IPS DF 6.9 (cell line): ENCODE measurements at regions not wholly inside any gene's neighbourhood (a gene's known extent, or its start where the extent isn't known, plus 50 kb on each side); places are given as distances from the start of the nearest gene placed in this dataset.

Source experiments
- DNase-seq: peaks from one replicate; pipeline ENCODE4 v3.0.0-alpha.2; 2013; ENCODE audit warnings: low read depth, low spot score
- H3K27ac ChIP-seq: one replicate; pipeline ENCODE4 v1.5.1; 2013; ENCODE audit warnings: low read length, control low read depth
- H3K27me3 ChIP-seq: 2 replicates; pipeline ENCODE4 v1.6.1; 2013; ENCODE audit warnings: mild to moderate bottlenecking, low read length; ENCODE audit not compliant: control insufficient read depth, insufficient read depth
- H3K36me3 ChIP-seq: 2 replicates; pipeline ENCODE4 v1.6.1; 2013; ENCODE audit warnings: low read length; ENCODE audit not compliant: control insufficient read depth, insufficient read depth
- H3K4me1 ChIP-seq: 2 replicates; pipeline ENCODE4 v1.6.1; 2013; ENCODE audit warnings: low read length; ENCODE audit not compliant: control insufficient read depth, insufficient read depth
- H3K4me3 ChIP-seq: 2 replicates; pipeline ENCODE4 v1.5.1; 2013; ENCODE audit warnings: mild to moderate bottlenecking, low read length
- H3K9me3 ChIP-seq: 2 replicates; pipeline ENCODE4 v1.6.1; 2013; ENCODE audit warnings: low read length, inconsistent platforms; ENCODE audit not compliant: control insufficient read depth, insufficient read depth
- WGBS: extraction: QIAGEN DNeasy Blood & Tissue Kit; methylation state at CpG from one replicate; pipeline ENCODE4 v1.1.7; 2013; ENCODE audit warnings: mixed read lengths, missing lambda C conversion rate; ENCODE audit not compliant: insufficient read length, insufficient coverage; 5-methylcytosine and 5-hydroxymethylcytosine counted together

GRCh38 chr1:112244131-112244530 lies 151.9 kb upstream of the CTTNBP2NL start:
- H3K27ac ChIP-seq, result no peak overlapping the region
- H3K9me3 ChIP-seq, result no peaks in the 10 kb centered on the region
- no peak for DNase-seq
- no peak overlapping the region for H3K4me3 ChIP-seq
- WGBS, result no CpG with 5 or more reads among the region's 3 CpGs
- H3K36me3 ChIP-seq, result no peaks in the 10 kb centered on the region
- H3K27me3 ChIP-seq, result no peaks in the 10 kb centered on the region
- H3K4me1 ChIP-seq, result peaks cover under 1% of the 10 kb centered on the region; the same call in 1 of the 2 replicates

- no peak overlapping the region for H3K4me3 ChIP-seq
- DNase-seq, result no peak
- no peaks in the 10 kb centered on the region for H3K9me3 ChIP-seq
- H3K4me1 ChIP-seq, result no peaks in the 10 kb centered on the region
- H3K36me3 ChIP-seq, result no peaks in the 10 kb centered on the region
- H3K27me3 ChIP-seq, result no peaks in the 10 kb centered on the region
- no CpG with 5 or more reads among the region's 2 CpGs for WGBS
- H3K27ac ChIP-seq, result no peak overlapping the region
Measured at GRCh38 chr1:112245114-112245513, 150.9 kb upstream of the CTTNBP2NL start.

- no peak overlapping the region for H3K27ac ChIP-seq
- H3K4me3 ChIP-seq, result no peak overlapping the region
- no peaks in the 10 kb centered on the region for H3K27me3 ChIP-seq
- WGBS, result no CpG with 5 or more reads among the region's 2 CpGs
- H3K36me3 ChIP-seq, result no peaks in the 10 kb centered on the region
- H3K9me3 ChIP-seq, result no peaks in the 10 kb centered on the region
- H3K4me1 ChIP-seq, result no peaks in the 10 kb centered on the region
- DNase-seq, result no peak
Measured at GRCh38 chr1:112247036-112247597, 148.9 kb upstream of the CTTNBP2NL start.

- no peaks in the 10 kb centered on the region for H3K27me3 ChIP-seq
- no peaks in the 10 kb centered on the region for H3K36me3 ChIP-seq
- no peak for DNase-seq
- no peaks in the 10 kb centered on the region for H3K4me1 ChIP-seq
- H3K27ac ChIP-seq, result no peak overlapping the region
- H3K9me3 ChIP-seq, result no peaks in the 10 kb centered on the region
- no peak overlapping the region for H3K4me3 ChIP-seq
- WGBS, result no CpG with 5 or more reads among the region's 2 CpGs
Measured at GRCh38 chr1:112247961-112248360, 148.1 kb upstream of the CTTNBP2NL start.

GRCh38 chr1:112250892-112251291 lies 145.1 kb upstream of the CTTNBP2NL start:
- no peaks in the 10 kb centered on the region for H3K4me1 ChIP-seq
- WGBS, result no CpG with 5 or more reads among the region's 2 CpGs
- no peak overlapping the region for H3K4me3 ChIP-seq
- no peaks in the 10 kb centered on the region for H3K36me3 ChIP-seq
- DNase-seq, result no peak
- no peaks in the 10 kb centered on the region for H3K27me3 ChIP-seq
- H3K9me3 ChIP-seq, result no peaks in the 10 kb centered on the region
- no peak overlapping the region for H3K27ac ChIP-seq

GRCh38 chr1:112251766-112252506 lies 144.1 kb upstream of the CTTNBP2NL start:
- Histone ChIP-seq H3K4me3 (no peak overlapping the region), H3K9me3 (no peaks in the 10 kb centered on the region), H3K4me1 (no peaks in the 10 kb centered on the region), H3K27me3 (no peaks in the 10 kb centered on the region), H3K27ac (no peak overlapping the region), H3K36me3 (no peaks in the 10 kb centered on the region)
- DNase-seq, result no peak
- WGBS, result no CpG with 5 or more reads among the region's 6 CpGs

GRCh38 chr1:112253366-112253765 lies 142.6 kb upstream of the CTTNBP2NL start:
- H3K4me1 ChIP-seq, result no peaks in the 10 kb centered on the region
- no peaks in the 10 kb centered on the region for H3K36me3 ChIP-seq
- H3K27me3 ChIP-seq, result no peaks in the 10 kb centered on the region
- no peaks in the 10 kb centered on the region for H3K9me3 ChIP-seq
- no peak overlapping the region for H3K4me3 ChIP-seq
- no peak overlapping the region for H3K27ac ChIP-seq
- no peak for DNase-seq
- no CpG with 5 or more reads among the region's 2 CpGs for WGBS

GRCh38 chr1:112255080-112255479 lies 140.9 kb upstream of the CTTNBP2NL start:
- no peak for DNase-seq
- no peaks in the 10 kb centered on the region for H3K27me3 ChIP-seq
- no peak overlapping the region for H3K27ac ChIP-seq
- no peaks in the 10 kb centered on the region for H3K36me3 ChIP-seq
- WGBS, result no CpG with 5 or more reads among the region's 1 CpG
- H3K9me3 ChIP-seq, result no peaks in the 10 kb centered on the region
- no peaks in the 10 kb centered on the region for H3K4me1 ChIP-seq
- H3K4me3 ChIP-seq, result no peak overlapping the region

- Histone ChIP-seq H3K9me3 (no peaks in the 10 kb centered on the region), H3K27me3 (no peaks in the 10 kb centered on the region), H3K4me3 (no peak overlapping the region), H3K27ac (no peak overlapping the region), H3K4me1 (no peaks in the 10 kb centered on the region; the same call in 1 of the 2 replicates), H3K36me3 (no peaks in the 10 kb centered on the region)
- WGBS, result no CpG with 5 or more reads among the region's 1 CpG
- DNase-seq, result no peak
Measured at GRCh38 chr1:112256411-112256810, 139.6 kb upstream of the CTTNBP2NL start.

GRCh38 chr1:112257043-112257835 lies 138.8 kb upstream of the CTTNBP2NL start:
- Histone ChIP-seq H3K36me3 (no peaks in the 10 kb centered on the region), H3K4me1 (no peaks in the 10 kb centered on the region; the same call in 1 of the 2 replicates), H3K27me3 (no peaks in the 10 kb centered on the region), H3K4me3 (no peak overlapping the region), H3K27ac (no peak overlapping the region), H3K9me3 (no peaks in the 10 kb centered on the region)
- no CpG with 5 or more reads among the region's 7 CpGs for WGBS
- no peak for DNase-seq
